ENCODE measurements at regions not wholly inside any gene's neighbourhood (a gene's known extent, or its start where the extent isn't known, plus 50 kb on each side); places are given as distances from the start of the nearest gene placed in this dataset.
"Not testable (repeated sequence)": the region's sequence is repeated elsewhere in the genome, so short reads cannot be mapped to it uniquely, and the experiment has no call there.

DNA sequence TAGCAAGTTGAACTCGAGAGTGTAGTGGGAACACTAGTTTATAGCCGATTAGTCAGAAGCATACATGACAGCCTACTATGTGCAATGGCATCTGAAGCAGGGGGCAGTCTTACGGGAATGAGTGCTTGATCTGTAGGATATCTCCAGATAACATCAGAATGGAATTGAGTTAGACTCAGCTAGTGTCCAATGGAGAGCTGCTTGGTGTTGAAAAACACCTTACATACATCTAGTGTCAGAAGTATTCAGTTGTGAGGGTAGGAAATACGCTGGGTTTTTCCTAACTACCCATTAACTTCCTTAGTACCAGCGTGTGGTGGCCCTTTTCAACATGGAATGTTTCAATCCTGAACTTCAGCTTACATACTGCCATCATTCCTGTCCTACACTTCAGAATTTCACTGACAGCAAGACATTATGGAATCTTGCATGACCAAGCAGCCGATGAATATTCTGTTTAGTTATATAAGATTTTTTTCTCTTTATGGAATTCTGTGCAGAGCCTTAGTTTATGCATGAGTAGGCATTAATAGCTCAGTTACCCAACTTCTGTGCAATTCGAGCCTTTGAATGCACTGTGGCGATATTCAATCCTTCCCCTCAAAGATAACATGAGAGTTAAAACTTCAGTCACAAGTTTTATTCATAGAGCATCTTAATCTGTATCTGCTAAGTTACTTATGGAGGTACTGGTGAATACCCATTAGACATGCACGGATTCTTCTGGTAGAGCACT is 218.6 kb upstream of the MOCS1 start:
- no peak for DNase-seq (ENCODE audit: low read depth in 2 of 2)

DNA sequence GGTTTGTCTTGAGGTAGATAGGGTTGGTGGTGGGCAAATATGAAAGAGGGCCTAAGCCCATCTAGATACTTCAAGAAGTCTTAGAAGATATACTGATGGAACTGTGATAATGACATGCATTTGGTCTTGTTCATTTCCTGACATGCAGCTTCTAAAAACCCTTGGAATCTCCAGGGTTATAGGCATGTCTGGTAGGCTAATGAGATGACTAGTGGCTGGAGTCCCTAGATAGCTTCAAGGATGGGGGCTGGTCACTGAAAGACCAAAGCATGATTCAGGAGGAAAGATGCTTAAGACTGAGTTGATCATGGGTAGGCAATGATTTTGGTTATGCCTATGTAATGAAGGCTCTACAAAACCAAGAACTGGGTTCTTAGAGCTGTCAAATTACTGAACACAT is 217.9 kb upstream of the MOCS1 start:
- DNase-seq (ENCODE audit: low read depth in 2 of 2): no peak

GRCh38 chr6:40148882-40149573 is 214.8 kb upstream of the MOCS1 start:
- no peak for DNase-seq (ENCODE audit: low read depth in 2 of 2)

DNA sequence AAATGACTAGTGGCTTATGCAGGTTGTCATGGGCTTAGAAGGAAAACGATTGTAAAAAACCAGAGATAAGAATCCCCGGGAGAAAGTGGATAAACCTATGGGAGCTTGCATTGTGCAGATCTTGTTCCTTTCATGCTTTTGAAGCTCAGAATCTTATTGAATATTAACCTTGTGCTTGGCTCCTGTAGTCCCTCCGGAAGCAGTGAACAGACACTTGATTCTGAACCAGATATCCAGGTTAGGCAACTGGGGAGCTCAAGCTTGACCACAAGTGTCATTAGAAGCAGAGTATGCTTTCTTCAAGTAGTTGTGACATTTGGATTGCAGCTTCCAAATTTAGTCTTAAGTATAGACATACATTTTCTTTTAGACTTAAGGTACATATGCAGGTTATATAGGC is 212.6 kb upstream of the MOCS1 start:
- DNase-seq (ENCODE audit: low read depth in 2 of 2): no peak

- DNase-seq (ENCODE audit: low read depth in 2 of 2): no peak
Observed at GRCh38 chr6:40139447-40139846, 205.2 kb upstream of the MOCS1 start.

DNA sequence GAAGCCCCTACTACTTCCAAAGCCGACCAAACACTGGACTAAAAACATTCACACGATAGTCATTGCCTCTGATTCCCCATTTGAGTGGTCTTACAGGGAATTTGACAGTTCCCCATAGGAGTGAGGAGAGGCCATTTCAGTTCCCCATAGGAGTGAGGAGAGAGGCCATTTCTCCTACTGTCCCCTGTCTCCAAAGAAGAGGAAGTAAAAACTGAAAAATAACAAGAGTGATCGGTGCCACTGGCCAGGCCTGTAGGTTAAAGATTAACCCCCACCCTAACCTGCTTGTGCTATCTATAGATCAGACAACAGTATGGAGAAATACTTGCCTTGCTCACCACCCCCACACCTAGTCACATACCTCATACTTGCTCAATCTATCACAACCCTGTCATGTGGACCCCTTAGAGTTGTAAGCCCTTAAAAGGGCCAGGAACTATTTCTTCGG is 204.0 kb upstream of the MOCS1 start:
- no peak for DNase-seq (ENCODE audit: low read depth in 2 of 2)

GRCh38 chr6:40135491-40136072 is 201.3 kb upstream of the MOCS1 start:
- no peak for DNase-seq (ENCODE audit: low read depth in 2 of 2)

- not testable (repeated sequence) for DNase-seq (ENCODE audit: low read depth in 2 of 2)
Observed at GRCh38 chr6:40133981-40134380, 199.7 kb upstream of the MOCS1 start.

DNA sequence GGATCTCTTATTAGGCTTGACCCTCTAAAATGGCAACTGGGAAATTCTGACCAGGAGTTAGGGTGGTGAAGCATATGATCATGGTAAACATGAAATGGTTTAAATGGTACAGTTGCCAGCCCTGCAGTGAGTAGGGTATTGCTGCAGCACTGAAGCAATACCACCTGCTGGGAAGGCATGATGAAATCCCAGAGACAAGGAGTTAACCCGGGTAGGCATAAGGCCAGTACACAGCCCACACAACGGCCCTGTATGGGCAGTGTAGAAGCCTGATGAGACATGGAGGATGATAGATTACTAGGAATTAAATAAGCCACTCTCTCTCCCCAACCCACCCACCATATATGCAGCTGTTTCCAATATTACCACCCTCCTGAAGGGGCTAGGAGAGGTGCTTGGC is 197.4 kb upstream of the MOCS1 start:
- no peak for DNase-seq (ENCODE audit: low read depth in 2 of 2)

GRCh38 chr6:40128127-40128526 is 193.9 kb upstream of the MOCS1 start:
- DNase-seq (ENCODE audit: low read depth in 2 of 2): no peak

- no peak for DNase-seq (ENCODE audit: low read depth in 2 of 2)
Observed at GRCh38 chr6:40125680-40126394, 191.6 kb upstream of the MOCS1 start.

DNA sequence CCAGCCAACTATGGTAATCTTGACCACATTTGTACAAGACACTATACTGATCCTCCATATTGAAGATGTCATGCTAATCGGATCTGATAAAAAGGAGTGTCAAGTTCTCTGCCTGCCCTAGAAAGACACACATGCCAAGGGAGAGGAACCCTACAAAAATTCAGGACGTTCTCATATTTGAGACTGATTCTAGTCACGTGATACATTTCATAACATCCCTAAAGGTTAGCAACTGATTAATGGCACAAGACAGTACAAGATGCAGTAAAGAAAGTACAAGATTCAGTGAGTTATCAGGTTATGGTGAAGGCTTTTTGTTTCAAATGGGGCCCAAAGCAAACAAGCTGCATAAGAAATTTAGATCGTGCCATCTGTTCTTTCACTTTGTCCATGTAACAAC is 190.7 kb upstream of the MOCS1 start:
- DNase-seq (ENCODE audit: low read depth in 2 of 2): no peak

DNA sequence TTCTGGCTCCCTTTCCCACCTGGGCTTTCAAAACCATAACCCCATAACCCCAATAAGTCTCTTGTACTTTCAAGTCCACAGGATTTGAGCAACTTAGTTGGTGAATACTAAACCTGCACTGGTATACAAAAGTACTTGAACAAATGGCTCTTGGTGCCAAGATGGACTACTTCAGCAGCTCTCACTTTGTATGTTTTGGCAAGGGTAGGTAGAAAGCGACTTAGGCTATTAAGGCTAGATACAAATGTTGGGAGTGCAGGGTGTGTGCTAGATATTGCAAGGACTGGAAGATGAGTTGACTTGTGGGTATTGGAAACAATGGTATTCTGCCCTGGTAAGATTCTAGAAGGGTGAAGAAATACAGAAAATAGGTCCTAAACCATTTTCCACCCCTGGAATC is 182.6 kb upstream of the MOCS1 start:
- no peak for DNase-seq (ENCODE audit: low read depth in 2 of 2)

DNA sequence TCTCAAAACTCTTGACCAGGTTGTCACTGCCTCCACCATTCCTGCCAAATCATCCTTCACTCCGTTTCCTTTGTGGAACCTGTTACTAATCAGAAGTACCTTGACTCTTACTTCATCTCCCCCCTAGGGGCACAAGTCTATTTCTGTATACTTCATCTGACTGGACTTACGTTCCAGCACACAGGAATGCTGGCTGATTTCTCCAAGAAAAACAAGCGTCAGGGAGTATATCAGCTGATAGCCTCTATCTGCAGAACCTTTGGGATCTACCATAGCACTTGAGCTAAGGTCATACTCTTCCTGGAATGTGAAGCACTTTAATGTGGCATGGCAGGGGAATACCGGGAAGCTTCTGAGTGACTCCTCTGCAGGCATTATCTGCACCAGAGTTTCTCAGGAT is 178.1 kb upstream of the MOCS1 start:
- no peak for DNase-seq (ENCODE audit: low read depth in 2 of 2)

DNA sequence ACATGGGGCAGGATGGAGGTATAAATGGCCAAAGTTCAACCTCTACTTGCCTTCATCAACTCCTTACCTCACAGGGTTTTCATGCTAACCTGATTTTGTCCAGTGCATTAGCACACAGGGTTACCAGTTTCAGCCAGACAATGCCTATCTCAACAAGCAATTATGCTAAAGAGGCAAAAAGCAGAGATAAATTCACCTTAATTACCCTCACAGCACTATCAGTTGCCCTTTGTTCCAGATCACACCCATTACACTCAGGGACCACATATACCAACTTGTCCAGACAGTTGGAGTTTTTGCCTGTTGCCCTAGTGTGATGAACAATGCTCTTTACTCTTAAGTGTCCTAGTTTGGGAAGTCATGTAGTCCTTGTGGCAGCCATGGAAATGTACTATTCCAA is 174.5 kb upstream of the MOCS1 start:
- DNase-seq (ENCODE audit: low read depth in 2 of 2): no peak

- DNase-seq (ENCODE audit: low read depth in 2 of 2): no peak
Observed at GRCh38 chr6:40106840-40107239, 172.6 kb upstream of the MOCS1 start.

DNA sequence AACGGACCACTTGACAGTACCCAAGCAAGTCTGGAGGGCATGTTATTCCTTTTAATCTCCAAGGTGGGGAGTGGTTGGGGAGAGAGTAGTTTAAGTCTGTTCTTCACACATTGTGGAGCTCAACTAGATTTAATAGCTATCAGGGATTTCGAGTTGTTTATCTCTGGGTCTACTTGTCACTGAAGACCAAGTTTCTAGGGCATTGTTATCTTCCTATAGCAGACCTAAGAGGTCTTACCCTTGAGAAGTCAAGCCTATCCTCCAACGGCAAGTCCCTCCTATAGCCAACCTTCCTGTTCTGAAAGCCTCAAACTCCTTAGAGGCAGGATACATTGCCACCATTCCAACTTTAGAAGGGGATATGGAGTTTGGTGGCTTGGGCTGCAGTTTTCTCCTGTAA is 164.5 kb upstream of the MOCS1 start:
- DNase-seq (ENCODE audit: low read depth in 2 of 2): no peak

- DNase-seq (ENCODE audit: low read depth in 2 of 2): no peak
Observed at GRCh38 chr6:40097590-40097989, 163.3 kb upstream of the MOCS1 start.

DNA sequence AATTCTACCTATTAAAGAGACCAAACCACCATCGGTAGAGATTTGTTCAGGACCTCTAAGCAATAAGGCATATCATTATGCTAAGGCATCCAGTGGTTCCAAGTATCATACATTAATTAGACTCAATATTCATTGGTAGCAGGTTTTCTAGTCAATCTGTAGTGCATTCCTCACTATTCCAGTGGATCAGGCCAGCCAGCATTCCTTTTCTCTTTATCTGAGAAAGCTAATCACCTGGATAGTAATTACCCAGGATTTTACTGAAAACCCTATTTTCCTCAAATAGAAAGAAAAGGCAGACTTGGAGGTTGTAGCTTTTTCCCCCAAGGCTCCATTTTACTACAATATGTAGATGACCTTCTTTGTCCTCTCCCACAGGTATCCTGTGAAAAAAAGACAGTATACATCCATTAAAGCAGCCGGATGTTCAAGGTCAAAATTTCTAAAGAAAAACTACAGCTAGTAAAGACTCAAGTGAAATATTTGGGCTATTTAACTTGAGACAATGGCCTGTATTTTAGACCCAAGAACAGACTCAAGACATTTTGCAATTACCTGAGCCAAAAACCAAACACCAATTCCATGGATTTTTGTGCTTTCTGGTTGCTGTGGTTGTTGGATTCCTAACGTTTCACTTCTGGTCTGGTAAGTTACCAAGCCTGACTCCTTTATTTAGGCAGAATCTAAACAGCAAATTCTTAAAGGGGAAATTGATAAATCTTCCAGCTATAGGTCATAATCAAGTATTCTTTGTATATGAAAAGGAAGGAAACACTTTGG is 149.1 kb upstream of the MOCS1 start:
- no peak for DNase-seq (ENCODE audit: low read depth in 2 of 2)

- DNase-seq (ENCODE audit: low read depth in 2 of 2): no peak
Observed at GRCh38 chr6:40082278-40083043, 148.2 kb upstream of the MOCS1 start.

DNA sequence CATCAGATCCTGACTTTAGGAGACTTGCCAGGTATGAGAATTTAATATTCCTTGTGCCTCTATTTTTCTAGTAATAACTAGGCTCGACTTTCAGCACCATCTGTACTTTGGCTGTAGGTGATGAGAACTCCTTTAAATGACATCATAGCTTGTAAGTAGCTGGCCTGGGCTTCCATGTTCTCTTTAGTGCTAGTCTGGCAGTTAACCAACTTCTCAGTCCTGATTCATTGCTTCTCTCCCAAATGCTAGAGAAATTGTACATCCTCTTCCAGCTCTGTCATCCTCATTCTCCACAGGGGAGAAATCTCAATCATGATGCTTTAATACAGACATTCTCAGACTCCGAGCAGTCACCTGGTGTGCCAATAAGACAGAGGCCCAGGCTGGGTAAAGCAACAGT is 143.5 kb upstream of the MOCS1 start:
- no peak for DNase-seq (ENCODE audit: low read depth in 2 of 2)

Data from stimulated activated CD4-positive, alpha-beta T cell treated with anti-CD3 and anti-CD28 coated beads, Interleukin-4, amount 100 ng/mL, for 48 hours (primary cell).